ENCODE measurements at regions not wholly inside any gene's neighbourhood (a gene's known extent, or its start where the extent isn't known, plus 50 kb on each side); places are given as distances from the start of the nearest gene placed in this dataset.

DNA sequence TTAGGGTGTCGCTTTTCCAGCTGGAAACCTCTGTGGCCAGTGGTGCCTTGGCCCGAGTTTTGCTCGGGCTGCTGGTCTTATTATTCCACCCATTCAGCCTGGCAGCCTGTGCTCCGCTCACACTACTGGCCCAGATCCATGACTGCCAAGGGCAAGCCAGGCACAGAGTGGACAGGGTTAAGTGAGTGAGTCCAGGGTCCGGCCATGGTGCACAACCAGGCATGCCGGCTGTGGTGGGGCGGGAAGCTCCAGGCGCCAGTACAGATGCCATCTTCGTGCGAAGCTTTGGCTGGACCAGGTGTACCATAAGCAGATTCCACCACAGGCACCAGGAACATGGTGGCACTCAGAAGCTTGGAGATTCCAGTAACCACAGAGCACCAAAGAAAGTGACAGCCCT lies 580.2 kb upstream of the FAM174A start:
- Histone ChIP-seq H3K27me3 (no peaks in the 10 kb centered on the region), H3K36me3 (no peaks in the 10 kb centered on the region), H3K9me3 (peaks cover 0 to 6% (median 0%) of the 10 kb centered on the region in 3 donors), H3K4me3 (no peak overlapping the region), H3K4me1 (no peaks in the 10 kb centered on the region), H3K27ac (no peak overlapping the region)
- TF ChIP-seq, protein P1, sequence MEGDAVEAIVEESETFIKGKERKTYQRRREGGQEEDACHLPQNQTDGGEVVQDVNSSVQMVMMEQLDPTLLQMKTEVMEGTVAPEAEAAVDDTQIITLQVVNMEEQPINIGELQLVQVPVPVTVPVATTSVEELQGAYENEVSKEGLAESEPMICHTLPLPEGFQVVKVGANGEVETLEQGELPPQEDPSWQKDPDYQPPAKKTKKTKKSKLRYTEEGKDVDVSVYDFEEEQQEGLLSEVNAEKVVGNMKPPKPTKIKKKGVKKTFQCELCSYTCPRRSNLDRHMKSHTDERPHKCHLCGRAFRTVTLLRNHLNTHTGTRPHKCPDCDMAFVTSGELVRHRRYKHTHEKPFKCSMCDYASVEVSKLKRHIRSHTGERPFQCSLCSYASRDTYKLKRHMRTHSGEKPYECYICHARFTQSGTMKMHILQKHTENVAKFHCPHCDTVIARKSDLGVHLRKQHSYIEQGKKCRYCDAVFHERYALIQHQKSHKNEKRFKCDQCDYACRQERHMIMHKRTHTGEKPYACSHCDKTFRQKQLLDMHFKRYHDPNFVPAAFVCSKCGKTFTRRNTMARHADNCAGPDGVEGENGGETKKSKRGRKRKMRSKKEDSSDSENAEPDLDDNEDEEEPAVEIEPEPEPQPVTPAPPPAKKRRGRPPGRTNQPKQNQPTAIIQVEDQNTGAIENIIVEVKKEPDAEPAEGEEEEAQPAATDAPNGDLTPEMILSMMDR (IDR thresholded peaks at IDR 0.05) = no peak
- TF ChIP-seq POLR2A (IDR thresholded peaks at IDR 0.05) = no peak
- DNase-seq = no peak
- 85 to 94% methylated on average over 3 to 5 of the region's 10 CpGs for WGBS, 2 donors
- intact Hi-C loops (cut with DNase I) = no loop called here

DNA sequence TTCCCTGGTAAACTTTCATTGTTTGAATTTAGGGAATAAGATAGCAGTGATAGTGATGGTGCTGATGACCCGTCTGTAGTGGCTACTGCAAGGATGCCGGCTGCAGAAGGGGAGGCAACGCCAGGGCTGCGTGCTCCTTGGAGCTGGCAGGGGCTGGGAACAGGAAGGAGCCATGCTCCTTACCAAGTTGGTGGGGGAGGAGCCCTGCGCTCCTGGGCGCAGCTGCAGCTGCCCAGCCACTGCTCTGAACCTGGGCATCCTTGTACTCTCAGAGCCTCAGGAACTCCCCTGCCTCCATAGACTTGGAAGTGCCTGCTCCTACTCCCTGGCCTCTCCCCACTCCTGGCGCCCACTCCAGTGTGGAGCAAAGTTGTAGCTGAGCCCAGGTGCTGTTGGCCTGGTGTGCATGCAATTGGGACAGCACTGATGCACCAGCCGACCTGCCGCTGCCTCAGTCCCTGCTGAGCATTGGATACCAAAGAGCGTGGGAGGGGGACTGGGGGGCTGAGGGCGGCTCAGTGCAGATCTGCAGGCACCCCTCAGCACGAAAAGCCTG lies 585.1 kb upstream of the FAM174A start:
- H3K4me1 ChIP-seq = no peaks in the 10 kb centered on the region
- no peak overlapping the region for H3K4me3 ChIP-seq
- H3K27me3 ChIP-seq = no peaks in the 10 kb centered on the region
- peaks cover 0 to 8% (median 0%) of the 10 kb centered on the region in 3 donors for H3K9me3 ChIP-seq
- DNase-seq = no peak
- H3K27ac ChIP-seq = no peak overlapping the region
- intact Hi-C loops (cut with DNase I) = no loop called here
- H3K36me3 ChIP-seq = no peaks in the 10 kb centered on the region
- TF ChIP-seq, protein P1 (IDR thresholded peaks at IDR 0.05) = no peak
- no peak for TF ChIP-seq POLR2A (IDR thresholded peaks at IDR 0.05)
- WGBS, 2 donors = 68 to 84% methylated on average over 4 to 6 of the region's 12 CpGs

GRCh38 chr5:99949361-99949760 lies 585.8 kb upstream of the FAM174A start:
- Histone ChIP-seq H3K36me3 (no peaks in the 10 kb centered on the region), H3K27me3 (no peaks in the 10 kb centered on the region), H3K4me3 (no peak overlapping the region), H3K27ac (no peak overlapping the region), H3K9me3 (peaks cover 0 to 8% (median 0%) of the 10 kb centered on the region in 3 donors), H3K4me1 (no peaks in the 10 kb centered on the region)
- TF ChIP-seq POLR2A (IDR thresholded peaks at IDR 0.05) = no peak
- TF ChIP-seq, protein P1 (IDR thresholded peaks at IDR 0.05) = no peak
- intact Hi-C loops (cut with DNase I) = no loop called here
- no peak for DNase-seq
- WGBS, 2 donors = 83 to 92% methylated on average over 5 of the region's 5 CpGs

DNA sequence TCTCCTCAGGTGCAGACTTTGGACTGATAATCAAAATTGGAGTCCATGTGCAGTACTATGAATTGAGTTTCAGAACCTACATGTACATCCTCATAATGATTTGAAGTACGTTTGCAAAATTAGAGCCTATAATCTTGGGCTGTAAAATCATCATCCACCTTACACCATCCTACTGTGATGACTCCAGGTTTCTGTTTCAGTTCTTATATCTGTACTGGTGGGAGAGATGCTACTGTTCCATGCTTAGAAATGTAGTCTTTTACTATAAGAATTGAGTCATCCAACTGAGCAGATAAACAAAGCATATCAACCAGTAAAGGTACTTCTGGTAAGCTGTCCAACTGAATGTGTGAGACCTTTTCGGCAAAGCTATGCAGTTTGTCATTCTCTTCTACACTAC lies 586.3 kb upstream of the FAM174A start:
- Histone ChIP-seq H3K4me3 (no peak overlapping the region), H3K27me3 (no peaks in the 10 kb centered on the region), H3K27ac (no peak overlapping the region), H3K9me3 (peaks cover 0 to 8% (median 0%) of the 10 kb centered on the region in 3 donors), H3K36me3 (no peaks in the 10 kb centered on the region), H3K4me1 (no peaks in the 10 kb centered on the region)
- no peak for DNase-seq
- TF ChIP-seq POLR2A (IDR thresholded peaks at IDR 0.05) = no peak
- TF ChIP-seq, protein P1 (IDR thresholded peaks at IDR 0.05) = no peak
- intact Hi-C loops (cut with DNase I) = no loop called here
- 67 to 73% methylated on average over 2 of the region's 2 CpGs for WGBS, 2 donors

DNA sequence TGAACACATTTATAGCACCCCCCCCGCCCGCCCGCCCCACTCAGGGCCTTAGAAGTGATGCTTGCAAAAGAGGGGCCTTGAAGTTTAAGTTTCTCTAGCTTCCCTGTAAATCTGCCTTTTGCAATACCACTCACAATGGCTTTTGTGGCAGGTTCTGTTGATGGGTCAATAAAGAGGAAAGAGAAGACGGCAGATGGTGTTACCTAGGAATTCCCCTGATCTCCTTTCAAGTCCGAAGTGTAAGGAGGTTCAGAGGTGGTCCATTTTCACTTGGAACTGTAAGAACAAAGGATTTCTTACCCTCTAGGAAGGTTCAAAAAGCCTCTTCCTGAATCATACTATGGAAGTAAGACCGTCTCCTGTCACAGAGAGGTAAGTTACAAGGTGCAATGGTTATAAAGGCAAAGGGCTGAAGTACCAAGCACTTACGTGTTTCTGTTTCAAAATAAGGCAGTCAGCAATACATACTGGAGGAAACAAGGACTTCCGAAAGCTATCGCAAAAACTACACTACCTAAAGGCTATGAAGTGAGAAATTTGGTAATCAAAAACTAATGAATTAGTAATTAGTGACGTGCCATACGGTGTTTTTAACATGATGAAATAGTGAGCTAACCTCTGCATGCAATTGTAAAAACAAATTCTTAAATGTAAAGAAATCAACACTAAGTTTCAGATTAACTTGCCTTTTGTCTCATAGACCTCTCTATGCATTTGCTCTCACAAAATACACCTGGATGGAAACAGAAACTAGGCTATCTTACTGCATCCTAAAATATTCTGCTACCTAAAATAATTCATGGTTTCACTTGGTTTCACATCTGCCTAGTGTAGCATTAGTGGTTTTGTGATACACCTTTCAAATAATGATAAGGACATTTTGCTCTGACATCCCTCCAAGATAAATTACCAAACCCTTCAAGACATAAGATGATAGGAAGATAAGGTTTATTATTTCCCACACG lies 589.4 kb upstream of the FAM174A start:
- H3K27ac ChIP-seq = no peak overlapping the region
- 64 to 77% methylated on average over 9 to 12 of the region's 12 CpGs for WGBS, 2 donors
- DNase-seq = no peak
- H3K36me3 ChIP-seq = no peaks in the 10 kb centered on the region
- no peaks in the 10 kb centered on the region for H3K4me1 ChIP-seq
- no peaks in the 10 kb centered on the region for H3K27me3 ChIP-seq
- TF ChIP-seq, protein P1 (IDR thresholded peaks at IDR 0.05) = no peak
- no peak for TF ChIP-seq POLR2A (IDR thresholded peaks at IDR 0.05)
- no peak overlapping the region for H3K4me3 ChIP-seq
- H3K9me3 ChIP-seq = peaks cover 0 to 8% (median 0%) of the 10 kb centered on the region in 3 donors
- intact Hi-C loops (cut with DNase I) = no loop called here

Data from esophagus squamous epithelium (tissue), 5 donors.